Astrocyte of the spinal cord (primary cell): ENCODE measurements at regions not wholly inside any gene's neighbourhood (a gene's known extent, or its start where the extent isn't known, plus 50 kb on each side); places are given as distances from the start of the nearest gene placed in this dataset.

Experiments
- DNase-seq: peaks from one replicate; pipeline ENCODE4 v3.0.0; 2011; ENCODE audit warnings: low read depth, low spot score
- H3K4me3 ChIP-seq: 2 replicates; pipeline ENCODE4 v1.5.1; 2011; ENCODE audit warnings: low read depth, mild to moderate bottlenecking, low read length, moderate library complexity
- CTCF ChIP-seq: IDR thresholded peaks from 2 replicates; pipeline ENCODE4 v1.5.1; 2012; ENCODE audit warnings: low read depth, mild to moderate bottlenecking, low read length, inconsistent platforms
- in situ Hi-C: cut with HindIII; loops from 2 replicates; pipeline ENCODE4 v1.10.0; 2017; ENCODE audit warnings: low sequenced_read_pairs

DNA sequence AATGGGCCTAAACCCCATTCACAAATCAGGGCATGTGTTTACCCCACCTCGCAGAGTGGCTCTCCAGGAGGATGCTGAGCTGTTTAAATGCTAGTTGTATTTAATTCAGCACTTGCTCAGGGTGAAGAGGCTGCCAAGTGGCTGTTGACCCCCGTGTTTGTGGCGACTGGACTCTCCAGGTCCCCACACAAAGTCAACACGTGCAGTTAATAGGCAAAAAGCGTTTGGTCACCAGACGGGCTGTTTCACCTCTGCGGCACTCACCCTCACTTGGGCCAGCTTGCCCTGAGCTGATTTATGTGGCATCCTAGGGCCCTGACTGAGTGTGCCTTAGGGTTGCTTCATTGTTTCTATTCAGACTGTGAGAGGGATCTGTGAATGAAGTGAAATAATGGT is 152.3 kb downstream of the GAS1 start:
- no peak overlapping the region for H3K4me3 ChIP-seq
- TF ChIP-seq CTCF, result no peak
- in situ Hi-C loops, result no loop called here
- DNase-seq, result no peak

- in situ Hi-C loops, result no loop called here
- DNase-seq, result peak; percentile 85
- no peak overlapping the region for H3K4me3 ChIP-seq
- no peak for TF ChIP-seq CTCF
These were observed 152.8 kb downstream of the GAS1 start for GRCh38 chr9:86794391-86795046.

DNA sequence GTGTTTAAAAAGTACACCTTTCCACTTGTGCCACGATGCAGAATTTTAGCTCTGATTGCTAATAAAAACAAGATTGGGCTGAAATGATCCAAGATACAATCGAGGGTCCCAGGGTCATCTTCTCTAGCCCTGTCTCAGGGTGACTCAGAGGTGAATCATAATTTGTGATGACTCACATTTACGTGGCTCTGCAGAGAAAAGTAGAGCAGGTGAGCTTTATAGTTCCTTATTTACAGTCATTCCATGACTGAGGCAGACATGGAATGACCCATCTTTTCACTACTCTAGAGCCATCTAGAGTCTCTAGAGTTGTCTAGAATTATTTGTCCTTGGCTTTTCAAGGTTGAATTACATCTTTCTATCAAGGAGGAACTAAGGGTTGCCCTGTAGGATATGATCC is 155.2 kb downstream of the GAS1 start:
- TF ChIP-seq CTCF, result no peak
- peak; percentile 32 for DNase-seq
- in situ Hi-C loops, result no loop called here
- H3K4me3 ChIP-seq, result no peak overlapping the region

- no peak overlapping the region for H3K4me3 ChIP-seq
- in situ Hi-C loops, result no loop called here
- no peak for TF ChIP-seq CTCF
- no peak for DNase-seq
These were observed 156.5 kb downstream of the GAS1 start for GRCh38 chr9:86790805-86791204.

- H3K4me3 ChIP-seq, result no peak overlapping the region
- TF ChIP-seq CTCF, result no peak
- peak; percentile 78 for DNase-seq
- in situ Hi-C loops, result no loop called here
These were observed 158.8 kb downstream of the GAS1 start for GRCh38 chr9:86788456-86788855.

- no peak overlapping the region for H3K4me3 ChIP-seq
- in situ Hi-C loops, result no loop called here
- DNase-seq, result peak; percentile 56
- TF ChIP-seq CTCF, result no peak
These were observed 163.4 kb downstream of the GAS1 start for GRCh38 chr9:86783884-86784283.

GRCh38 chr9:86782831-86783230 is 164.5 kb downstream of the GAS1 start:
- TF ChIP-seq CTCF, result no peak
- in situ Hi-C loops, result no loop called here
- no peak for DNase-seq
- H3K4me3 ChIP-seq, result no peak overlapping the region
